SK-N-SH (cell line): ENCODE measurements at regions not wholly inside any gene's neighbourhood (a gene's known extent, or its start where the extent isn't known, plus 50 kb on each side); places are given as distances from the start of the nearest gene placed in this dataset.

Experiments
- CTCF ChIA-PET: fragments of 300-600, 350-600 bp; formaldehyde crosslinking; extraction: SDS; loops from one replicate; lab custom pipeline; 2021; lab: Yijun Ruan, JAX
- POLR2A ChIA-PET: fragments of 350-600 bp; sonication (Branson Sonifier 250); formaldehyde crosslinking; extraction: SDS; loops from one replicate; lab custom pipeline; 2020; ENCODE audit warnings: antibody characterized with exemption, inconsistent platforms; lab: Yijun Ruan, JAX
- DNase-seq: peaks from one replicate; pipeline ENCODE4 v3.0.0; 2012
- H2AFZ ChIP-seq: fragments of 200-600 bp; sonication (generic); 2 replicates; pipeline ENCODE4 v1.8.1; 2016; ENCODE audit warnings: antibody characterized with exemption, mild to moderate bottlenecking, low read depth
- H3F3A ChIP-seq: fragments of 200-600 bp; sonication (generic); replicated peaks from 2 replicates; pipeline ENCODE3; 2016; ENCODE audit warnings: antibody characterized with exemption, mild to moderate bottlenecking; ENCODE audit not compliant: insufficient read depth
- H3K27ac ChIP-seq, 2 experiments: fragments of 200-500 bp in 1 of 2; fragments of 200-600 bp in 1 of 2; sonication (Bioruptor generic) in 1 of 2; sonication (generic), shearing (Covaris generic) in 1 of 2; 2 replicates each; pipeline versions ENCODE4 v1.5.1 to v1.6.1; 2014 to 2016; ENCODE audit warnings: low read depth in 2 of 2, inconsistent platforms in 1 of 2, low read length in 1 of 2, mild to moderate bottlenecking in 1 of 2, mixed read lengths in 1 of 2
- H3K27me3 ChIP-seq: fragments of 200-600 bp; sonication (generic), shearing (Covaris generic); 2 replicates; pipeline ENCODE4 v1.6.1; 2016; ENCODE audit warnings: mixed run types; ENCODE audit not compliant: insufficient read depth
- H3K36me3 ChIP-seq, 2 experiments: fragments of 200-500 bp in 1 of 2; fragments of 200-600 bp in 1 of 2; sonication (Bioruptor generic) in 1 of 2; sonication (generic) in 1 of 2; replicated peaks in 1 of 2; 2 replicates each; pipeline versions ENCODE3 to v1.5.1; 2014 to 2016; ENCODE audit warnings: low read length in 1 of 2, mild to moderate bottlenecking in 1 of 2; ENCODE audit not compliant: insufficient read depth in 2 of 2, control insufficient read depth in 1 of 2
- H3K4me1 ChIP-seq, 2 experiments: fragments of 200-500 bp in 1 of 2; fragments of 200-600 bp in 1 of 2; sonication (Bioruptor generic) in 1 of 2; sonication (generic), shearing (Covaris generic) in 1 of 2; 2 replicates each; pipeline versions ENCODE4 v1.5.1 to v1.6.1; 2014 to 2016; ENCODE audit warnings: low read depth in 1 of 2, low read length in 1 of 2, mixed run types in 1 of 2; ENCODE audit not compliant: insufficient read depth in 2 of 2, control insufficient read depth in 1 of 2
- H3K4me2 ChIP-seq: fragments of 200-600 bp; sonication (generic), shearing (Covaris generic); 2 replicates; pipeline ENCODE4 v1.6.1; 2017; ENCODE audit warnings: mixed run types
- H3K4me3 ChIP-seq, 2 experiments: fragments of 200-500 bp in 1 of 2; fragments of 200-600 bp in 1 of 2; sonication (Bioruptor generic) in 1 of 2; sonication (generic), shearing (Covaris generic) in 1 of 2; 2 replicates each; pipeline versions ENCODE4 v1.5.1 to v1.8.1; 2014 to 2016; ENCODE audit warnings: low read depth in 2 of 2, inconsistent platforms in 1 of 2, low read length in 1 of 2, mild to moderate bottlenecking in 1 of 2, mixed read lengths in 1 of 2, moderate library complexity in 1 of 2
- H3K79me2 ChIP-seq: fragments of 200-600 bp; sonication (generic); 2 replicates; pipeline ENCODE4 v1.8.1; 2017; ENCODE audit warnings: mild to moderate bottlenecking; ENCODE audit not compliant: insufficient read depth
- H3K9ac ChIP-seq: fragments of 200-600 bp; sonication (generic); 2 replicates; pipeline ENCODE4 v1.6.1; 2017; ENCODE audit warnings: mixed run types
- H3K9me2 ChIP-seq: fragments of 200-600 bp; sonication (generic); 2 replicates; pipeline ENCODE4 v1.6.1; 2017; ENCODE audit warnings: mixed run types
- H3K9me3 ChIP-seq: fragments of 200-600 bp; sonication (generic); 2 replicates; pipeline ENCODE4 v1.6.1; 2017; ENCODE audit warnings: mixed run types, mild to moderate bottlenecking, moderate library complexity
- H4K20me1 ChIP-seq: fragments of 200-600 bp; sonication (generic); 2 replicates; pipeline ENCODE4 v1.6.1; 2017; ENCODE audit warnings: mild to moderate bottlenecking, mixed run types; ENCODE audit not compliant: insufficient read depth
- ELF1 ChIP-seq: IDR thresholded peaks from 2 replicates; pipeline ENCODE4 v1.4.0; 2012
- EP300 ChIP-seq, 2 experiments: IDR thresholded peaks; 2 replicates each; pipeline versions ENCODE4 v1.4.0 to v1.6.1; 2012; ENCODE audit warnings: borderline replicate concordance in 1 of 2, low read depth in 1 of 2, low read length in 1 of 2
- FOSL2 ChIP-seq: IDR thresholded peaks from 2 replicates; pipeline ENCODE4 v1.4.0; 2012; ENCODE audit warnings: low read depth, mild to moderate bottlenecking, moderate library complexity, borderline replicate concordance
- FOXJ3 ChIP-seq: sonication (generic); formaldehyde crosslinking; IDR thresholded peaks from 2 replicates; pipeline ENCODE4 v1.5.1; 2020; ENCODE audit warnings: mild to moderate bottlenecking, missing genetic modification reagents
- GATA2 ChIP-seq: sonication (generic); formaldehyde crosslinking; IDR thresholded peaks from 2 replicates; pipeline ENCODE4 v1.5.0; 2020; ENCODE audit warnings: mild to moderate bottlenecking, missing genetic modification reagents
- JUND ChIP-seq: IDR thresholded peaks from 2 replicates; pipeline ENCODE4 v1.4.0; 2012
- MAX ChIP-seq: IDR thresholded peaks from 2 replicates; pipeline ENCODE4 v1.4.0; 2012; ENCODE audit warnings: low read depth
- MEF2A ChIP-seq: IDR thresholded peaks from 2 replicates; pipeline ENCODE4 v1.4.0; 2012; ENCODE audit warnings: low read depth, borderline replicate concordance
- MXI1 ChIP-seq: IDR thresholded peaks from 2 replicates; pipeline ENCODE4 v1.6.1; 2012; ENCODE audit warnings: mild to moderate bottlenecking, low read depth, low read length, improper control_type of control experiment
- NFIC ChIP-seq: IDR thresholded peaks from 2 replicates; pipeline ENCODE4 v1.4.0; 2012; ENCODE audit warnings: borderline replicate concordance
- NRF1 ChIP-seq: IDR thresholded peaks from 2 replicates; pipeline ENCODE4 v1.6.1; 2012; ENCODE audit warnings: low read depth, mild to moderate bottlenecking, low read length
- POLR2AphosphoS5 ChIP-seq: IDR thresholded peaks from 2 replicates; pipeline ENCODE4 v1.6.1; 2012; ENCODE audit warnings: low read depth, low read length
- SIN3A ChIP-seq: IDR thresholded peaks from 2 replicates; pipeline ENCODE4 v1.6.1; 2012; ENCODE audit warnings: low read depth, mild to moderate bottlenecking, low read length, moderate library complexity, borderline replicate concordance
- SMC3 ChIP-seq: IDR thresholded peaks from 2 replicates; pipeline ENCODE4 v1.6.1; 2012; ENCODE audit warnings: low read depth, low read length, improper control_type of control experiment
- TF ChIP-seq, protein P1 (sequence below): fragments of 150-350 bp; IDR thresholded peaks from 2 replicates; pipeline ENCODE4 v1.6.1; 2017; ENCODE audit warnings: antibody characterized with exemption, low read length, low read depth, borderline replicate concordance
- TF ChIP-seq, protein P2 (sequence below): fragments of 200-600 bp; sonication (generic); IDR thresholded peaks from 2 replicates; pipeline ENCODE4 v1.6.1; 2017; ENCODE audit warnings: antibody characterized with exemption, mild to moderate bottlenecking, moderate library complexity
- TF ChIP-seq, protein P3 (sequence below): IDR thresholded peaks from 2 replicates; pipeline ENCODE4 v1.4.0; 2012; ENCODE audit warnings: low read depth, borderline replicate concordance
- TF ChIP-seq, protein P4 (sequence below): IDR thresholded peaks from 2 replicates; pipeline ENCODE4 v1.4.0; 2012; ENCODE audit warnings: low read depth, borderline replicate concordance

DNA sequence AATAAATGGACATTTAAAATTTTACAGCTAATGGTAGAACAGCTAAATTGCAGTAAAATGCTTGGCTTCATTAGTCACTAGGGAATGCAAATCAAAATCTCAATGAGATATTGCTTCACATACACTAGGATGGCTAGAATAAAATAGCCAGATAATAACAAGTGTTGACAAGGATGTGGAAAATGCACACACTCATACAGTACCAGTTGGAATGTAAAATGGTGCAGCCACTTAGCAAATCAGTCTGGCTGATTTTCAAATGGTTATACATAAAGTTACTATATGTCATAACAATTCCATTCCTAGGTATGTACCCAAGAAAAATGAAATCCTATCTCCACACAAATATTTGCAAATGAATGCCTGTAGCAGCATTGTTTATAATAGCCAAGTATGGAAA, 452.1 kb downstream of the HDGFL1 start:
- Histone ChIP-seq H4K20me1 (no peaks in the 10 kb centered on the region), H3K9ac (no peak overlapping the region), H3K36me3 (no peaks in the 10 kb centered on the region), H3K27ac (no peak overlapping the region), H2AFZ (no peak overlapping the region), H3K79me2 (no peaks in the 10 kb centered on the region), H3K4me2 (no peak overlapping the region), H3K4me1 (no peaks in the 10 kb centered on the region), H3K27me3 (no peaks in the 10 kb centered on the region), H3K9me3 (no peaks in the 10 kb centered on the region), H3K9me2 (no peaks in the 10 kb centered on the region; the same call in 1 of the 2 replicates), H3F3A (no peaks in the 10 kb centered on the region), H3K4me3 (no peak overlapping the region)
- POLR2A ChIA-PET = no interaction called here
- CTCF ChIA-PET = no interaction called here
- TF ChIP-seq SIN3A = no peak
- TF ChIP-seq MEF2A = no peak
- no peak for TF ChIP-seq SMC3
- TF ChIP-seq MXI1 = no peak
- TF ChIP-seq ELF1 = no peak
- TF ChIP-seq NRF1 = no peak
- no peak for TF ChIP-seq JUND
- TF ChIP-seq, protein P1, sequence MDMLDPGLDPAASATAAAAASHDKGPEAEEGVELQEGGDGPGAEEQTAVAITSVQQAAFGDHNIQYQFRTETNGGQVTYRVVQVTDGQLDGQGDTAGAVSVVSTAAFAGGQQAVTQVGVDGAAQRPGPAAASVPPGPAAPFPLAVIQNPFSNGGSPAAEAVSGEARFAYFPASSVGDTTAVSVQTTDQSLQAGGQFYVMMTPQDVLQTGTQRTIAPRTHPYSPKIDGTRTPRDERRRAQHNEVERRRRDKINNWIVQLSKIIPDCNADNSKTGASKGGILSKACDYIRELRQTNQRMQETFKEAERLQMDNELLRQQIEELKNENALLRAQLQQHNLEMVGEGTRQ = no peak
- TF ChIP-seq, protein P2, sequence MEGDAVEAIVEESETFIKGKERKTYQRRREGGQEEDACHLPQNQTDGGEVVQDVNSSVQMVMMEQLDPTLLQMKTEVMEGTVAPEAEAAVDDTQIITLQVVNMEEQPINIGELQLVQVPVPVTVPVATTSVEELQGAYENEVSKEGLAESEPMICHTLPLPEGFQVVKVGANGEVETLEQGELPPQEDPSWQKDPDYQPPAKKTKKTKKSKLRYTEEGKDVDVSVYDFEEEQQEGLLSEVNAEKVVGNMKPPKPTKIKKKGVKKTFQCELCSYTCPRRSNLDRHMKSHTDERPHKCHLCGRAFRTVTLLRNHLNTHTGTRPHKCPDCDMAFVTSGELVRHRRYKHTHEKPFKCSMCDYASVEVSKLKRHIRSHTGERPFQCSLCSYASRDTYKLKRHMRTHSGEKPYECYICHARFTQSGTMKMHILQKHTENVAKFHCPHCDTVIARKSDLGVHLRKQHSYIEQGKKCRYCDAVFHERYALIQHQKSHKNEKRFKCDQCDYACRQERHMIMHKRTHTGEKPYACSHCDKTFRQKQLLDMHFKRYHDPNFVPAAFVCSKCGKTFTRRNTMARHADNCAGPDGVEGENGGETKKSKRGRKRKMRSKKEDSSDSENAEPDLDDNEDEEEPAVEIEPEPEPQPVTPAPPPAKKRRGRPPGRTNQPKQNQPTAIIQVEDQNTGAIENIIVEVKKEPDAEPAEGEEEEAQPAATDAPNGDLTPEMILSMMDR = no peak
- TF ChIP-seq MAX = no peak
- TF ChIP-seq, protein P3, sequence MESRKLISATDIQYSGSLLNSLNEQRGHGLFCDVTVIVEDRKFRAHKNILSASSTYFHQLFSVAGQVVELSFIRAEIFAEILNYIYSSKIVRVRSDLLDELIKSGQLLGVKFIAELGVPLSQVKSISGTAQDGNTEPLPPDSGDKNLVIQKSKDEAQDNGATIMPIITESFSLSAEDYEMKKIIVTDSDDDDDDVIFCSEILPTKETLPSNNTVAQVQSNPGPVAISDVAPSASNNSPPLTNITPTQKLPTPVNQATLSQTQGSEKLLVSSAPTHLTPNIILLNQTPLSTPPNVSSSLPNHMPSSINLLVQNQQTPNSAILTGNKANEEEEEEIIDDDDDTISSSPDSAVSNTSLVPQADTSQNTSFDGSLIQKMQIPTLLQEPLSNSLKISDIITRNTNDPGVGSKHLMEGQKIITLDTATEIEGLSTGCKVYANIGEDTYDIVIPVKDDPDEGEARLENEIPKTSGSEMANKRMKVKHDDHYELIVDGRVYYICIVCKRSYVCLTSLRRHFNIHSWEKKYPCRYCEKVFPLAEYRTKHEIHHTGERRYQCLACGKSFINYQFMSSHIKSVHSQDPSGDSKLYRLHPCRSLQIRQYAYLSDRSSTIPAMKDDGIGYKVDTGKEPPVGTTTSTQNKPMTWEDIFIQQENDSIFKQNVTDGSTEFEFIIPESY = no peak
- TF ChIP-seq FOXJ3 (CRISPR knock-in tag) = no peak
- no peak for TF ChIP-seq EP300 (IDR thresholded peaks at IDR 0.05; ENCODE audit: borderline replicate concordance in 1 of 2, low read depth in 1 of 2, low read length in 1 of 2)
- no peak for TF ChIP-seq FOSL2
- no peak for TF ChIP-seq NFIC
- no peak for TF ChIP-seq POLR2AphosphoS5
- TF ChIP-seq GATA2 (CRISPR knock-in tag) = no peak
- TF ChIP-seq, protein P4, sequence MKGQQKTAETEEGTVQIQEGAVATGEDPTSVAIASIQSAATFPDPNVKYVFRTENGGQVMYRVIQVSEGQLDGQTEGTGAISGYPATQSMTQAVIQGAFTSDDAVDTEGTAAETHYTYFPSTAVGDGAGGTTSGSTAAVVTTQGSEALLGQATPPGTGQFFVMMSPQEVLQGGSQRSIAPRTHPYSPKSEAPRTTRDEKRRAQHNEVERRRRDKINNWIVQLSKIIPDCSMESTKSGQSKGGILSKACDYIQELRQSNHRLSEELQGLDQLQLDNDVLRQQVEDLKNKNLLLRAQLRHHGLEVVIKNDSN = no peak
- no peak for DNase-seq
